ENCODE measurements at regions not wholly inside any gene's neighbourhood (a gene's known extent, or its start where the extent isn't known, plus 50 kb on each side); places are given as distances from the start of the nearest gene placed in this dataset.

GRCh38 chr14:87169362-87169761 is 823.6 kb downstream of the GALC start:
- no TSS peak for BruUV-seq (replicated peaks)
- CTCF ChIA-PET, result no interaction called here
- Histone ChIP-seq H3K9me1 (replicated peaks; ENCODE audit: control insufficient read depth, extremely low read depth, insufficient read depth, low read length) (no peaks in the 10 kb centered on the region), H3K9ac (replicated peaks; ENCODE audit: extremely low read depth, insufficient read depth, low read length) (no peak overlapping the region), H3K4me2 (ENCODE audit: insufficient read depth, low read length) (no peak overlapping the region), H3K27ac (ENCODE audit: insufficient read depth, low read depth, low read length) (no peak overlapping the region), H4K20me1 (replicated peaks; ENCODE audit: control insufficient read depth, extremely low read depth, insufficient read depth, low read length) (no peaks in the 10 kb centered on the region), H3K27me3 (ENCODE audit: control insufficient read depth in 2 of 2, insufficient read depth in 2 of 2, low read length in 2 of 2) (no peaks in the 10 kb centered on the region), H3K79me2 (ENCODE audit: control insufficient read depth, insufficient read depth, low read length) (no peaks in the 10 kb centered on the region), H3K4me1 (ENCODE audit: control insufficient read depth, extremely low read depth, insufficient read depth, low read length) (no peaks in the 10 kb centered on the region), H2AFZ (ENCODE audit: low read depth, low read length) (no peak overlapping the region), H3K9me3 (replicated peaks; ENCODE audit: control insufficient read depth, insufficient read depth, low read length) (no peaks in the 10 kb centered on the region), H3K36me3 (ENCODE audit: control insufficient read depth in 2 of 2, extremely low read depth in 1 of 2, insufficient read depth in 2 of 2, low read length in 2 of 2) (no peaks in the 10 kb centered on the region), H3K4me3 (replicated peaks in 1 of 3; ENCODE audit: insufficient read depth in 1 of 3, low read depth in 1 of 3, low read length in 3 of 3) (no peak overlapping the region)
- POLR2A ChIA-PET, result no interaction called here
- intact Hi-C loops (cut with micrococcal nuclease) (no loop called here), dilution Hi-C loops (cut with MboI; ENCODE audit: extremely low pct_ligation_motif_present, low sequenced_read_pairs) (no loop called here)
- TF ChIP-seq MAX (IDR thresholded peaks at IDR 0.05; ENCODE audit: insufficient read depth, insufficient read length), result no peak
- no peak for TF ChIP-seq MYC (IDR thresholded peaks at IDR 0.05; ENCODE audit: low read depth, low read length)
- TF ChIP-seq EZH2 (IDR thresholded peaks at IDR 0.05; ENCODE audit: borderline replicate concordance, low read depth, low read length, severe bottlenecking), result no peak
- no peak for TF ChIP-seq POLR2A (IDR thresholded peaks at IDR 0.05; ENCODE audit: low read depth, low read length)
- TF ChIP-seq GATA2 (IDR thresholded peaks at IDR 0.05; ENCODE audit: insufficient read depth, insufficient read length, low read depth, low read length), result no peak
- FAIRE-seq (no peak), DNase-seq (ENCODE audit: low read depth, low spot score) (no peak)

- dilution Hi-C loops (cut with MboI; ENCODE audit: extremely low pct_ligation_motif_present, low sequenced_read_pairs) (no loop called here), intact Hi-C loops (cut with micrococcal nuclease) (no loop called here)
- Histone ChIP-seq H3K4me1 (ENCODE audit: control insufficient read depth, extremely low read depth, insufficient read depth, low read length) (no peaks in the 10 kb centered on the region), H3K4me2 (ENCODE audit: insufficient read depth, low read length) (no peak overlapping the region), H4K20me1 (replicated peaks; ENCODE audit: control insufficient read depth, extremely low read depth, insufficient read depth, low read length) (no peaks in the 10 kb centered on the region), H3K9me3 (replicated peaks; ENCODE audit: control insufficient read depth, insufficient read depth, low read length) (no peaks in the 10 kb centered on the region), H3K27me3 (ENCODE audit: control insufficient read depth in 2 of 2, insufficient read depth in 2 of 2, low read length in 2 of 2) (no peaks in the 10 kb centered on the region), H3K4me3 (replicated peaks in 1 of 3; ENCODE audit: insufficient read depth in 1 of 3, low read depth in 1 of 3, low read length in 3 of 3) (no peak overlapping the region), H3K79me2 (ENCODE audit: control insufficient read depth, insufficient read depth, low read length) (no peaks in the 10 kb centered on the region), H3K9me1 (replicated peaks; ENCODE audit: control insufficient read depth, extremely low read depth, insufficient read depth, low read length) (no peaks in the 10 kb centered on the region), H3K27ac (ENCODE audit: insufficient read depth, low read depth, low read length) (no peak overlapping the region), H3K36me3 (ENCODE audit: control insufficient read depth in 2 of 2, extremely low read depth in 1 of 2, insufficient read depth in 2 of 2, low read length in 2 of 2) (no peaks in the 10 kb centered on the region), H2AFZ (ENCODE audit: low read depth, low read length) (no peak overlapping the region), H3K9ac (replicated peaks; ENCODE audit: extremely low read depth, insufficient read depth, low read length) (no peak overlapping the region)
- no peak for TF ChIP-seq POLR2AphosphoS5 (IDR thresholded peaks at IDR 0.05; ENCODE audit: insufficient read depth, low read depth, low read length)
- no peak for TF ChIP-seq FOS (IDR thresholded peaks at IDR 0.05; ENCODE audit: borderline replicate concordance, insufficient read depth, low read length)
- no peak for TF ChIP-seq POLR2A (IDR thresholded peaks at IDR 0.05; ENCODE audit: low read depth, low read length)
- no peak for TF ChIP-seq CTCF (IDR thresholded peaks at IDR 0.05; ENCODE audit: extremely low read depth in 1 of 2, insufficient read depth in 1 of 2, low read depth in 1 of 2, low read length in 2 of 2)
- no peak for TF ChIP-seq JUN (IDR thresholded peaks at IDR 0.05; ENCODE audit: borderline replicate concordance, insufficient read depth, insufficient read length, low read depth)
- TF ChIP-seq MYC (IDR thresholded peaks at IDR 0.05; ENCODE audit: low read depth, low read length), result no peak
- no peak for TF ChIP-seq EZH2 (IDR thresholded peaks at IDR 0.05; ENCODE audit: borderline replicate concordance, low read depth, low read length, severe bottlenecking)
- no peak for TF ChIP-seq MAX (IDR thresholded peaks at IDR 0.05; ENCODE audit: insufficient read depth, insufficient read length)
- no peak for TF ChIP-seq GATA2 (IDR thresholded peaks at IDR 0.05; ENCODE audit: insufficient read depth, insufficient read length, low read depth, low read length)
- DNase-seq (ENCODE audit: low read depth, low spot score), result no peak
- BruUV-seq (replicated peaks), result no TSS peak
- FAIRE-seq, result no peak
- ChIA-PET CTCF (no interaction called here), POLR2A (no interaction called here)
These were observed 831.5 kb downstream of the GALC start for GRCh38 chr14:87161502-87161901.
